Left cardiac atrium (tissue), 4 donors: ENCODE measurements at regions not wholly inside any gene's neighbourhood (a gene's known extent, or its start where the extent isn't known, plus 50 kb on each side); places are given as distances from the start of the nearest gene placed in this dataset.
A peak's percentile ranks its signal among the peaks of the same experiment; 100 is the strongest.

ENCODE experiments used
- ATAC-seq, 2 donors: fragments of 200-7000 bp; cut with Tn5 transposase; one replicate each; pipeline ENCODE4 v1.9.1; 2020; ENCODE audit warnings: mild to moderate bottlenecking in 2 of 2, moderate library complexity in 2 of 2
- DNase-seq: peaks from one replicate; pipeline ENCODE4 v3.0.0-alpha.2; 2020
- intact Hi-C, 2 donors: fragments of 100-400 bp; cut with DNase I; formaldehyde crosslinking; loops; one replicate each; pipeline versions ENCODE4 v1.14.1 to v1.15.1; 2022 to 2023
- donor health status: DM: no; HTN: yes; CAD: no.
- donor health status: DM: no; HTN: yes; CAD: no; lungs with severe emphysema.
- donor health status: DM: yes; HTN: yes; CAD: no.
- donor health status: Dilated cardiomyopathy.

- ATAC-seq (no peak), DNase-seq (no peak)
- intact Hi-C loops, result no loop called here
These were observed 161.2 kb downstream of the ARRDC3 start for GRCh38 chr5:91221917-91222316.

GRCh38 chr5:91219803-91220371, 163.2 kb downstream of the ARRDC3 start:
- intact Hi-C loops, result loop anchor here (10.0 kb wide), 2 partner anchors 95 to 105 kb away; no protein-coding TSS in a partner anchor
- DNase-seq (no peak), ATAC-seq (peak; percentile 27 to 42)

- ATAC-seq, result peak; percentile 82 to 91
- intact Hi-C loops, result loop anchor here (10.0 kb wide), 2 partner anchors 94 to 104 kb away; no protein-coding TSS in a partner anchor
These were observed 163.9 kb downstream of the ARRDC3 start for GRCh38 chr5:91219091-91219802.

GRCh38 chr5:91217859-91218258, 165.3 kb downstream of the ARRDC3 start:
- ATAC-seq, result no peak
- intact Hi-C loops, result loop anchor here (10.0 kb wide), 2 partner anchors 93 to 103 kb away; no protein-coding TSS in a partner anchor

More at GRCh38 chr5:91219091-91219802, 163.9 kb downstream of the ARRDC3 start:
- no peak for DNase-seq

GRCh38 chr5:91214571-91214970, 168.5 kb downstream of the ARRDC3 start:
- DNase-seq (no peak), ATAC-seq (no peak)
- intact Hi-C loops, result loop anchor here (10.0 kb wide), 2 partner anchors 90 to 100 kb away; no protein-coding TSS in a partner anchor

More at GRCh38 chr5:91217859-91218258, 165.3 kb downstream of the ARRDC3 start:
- DNase-seq, result no peak
